K562 (cell line): ENCODE measurements at regions not wholly inside any gene's neighbourhood (a gene's known extent, or its start where the extent isn't known, plus 50 kb on each side); places are given as distances from the start of the nearest gene placed in this dataset.

ENCODE experiments used
- ATAC-seq: fragments of 200-7000 bp; cut with Tn5 transposase; 3 replicates; pipeline ENCODE4 v1.9.1; 2020; ENCODE audit warnings: moderate library complexity
- BruUV-seq: library from RNA; stranded (reverse); fragments of 400-500 nt; replicated peaks from 2 replicates; lab custom pipeline; 2021; lab: Mats Ljungman, UMichigan
- CTCF ChIA-PET: fragments of 300-600 bp; formaldehyde crosslinking; extraction: SDS; loops from one replicate; lab custom pipeline; 2021; ENCODE audit warnings: low intra/inter-chr PET ratio; lab: Yijun Ruan, JAX
- POLR2A ChIA-PET: fragments of 300-600, 350-650 bp; sonication (Branson Sonifier 250); formaldehyde crosslinking; extraction: SDS; loops from one replicate; lab custom pipeline; 2021; ENCODE audit warnings: antibody characterized with exemption, inconsistent platforms; lab: Yijun Ruan, JAX
- DNase-seq, 4 experiments: peaks; one replicate each; pipeline versions ENCODE4 v3.0.0 to v3.0.0-alpha.2; 2011 to 2018; ENCODE audit warnings: low spot score in 3 of 4, mixed read lengths in 3 of 4; ENCODE audit errors: extremely low read depth in 1 of 4
- FAIRE-seq: peaks from 2 replicates; lab custom pipeline; 2011; peaks lifted over from hg19 to GRCh38; lab: Jason Lieb, UNC
- H2AFZ ChIP-seq: 2 replicates; pipeline ENCODE4 v1.6.0; 2011; ENCODE audit warnings: low read depth, low read length, control low read depth, inconsistent platforms
- H3K27ac ChIP-seq: fragments of 200-600 bp; 3 replicates; pipeline ENCODE4 v1.8.0; 2011; ENCODE audit warnings: low read depth, mild to moderate bottlenecking, control low read depth, inconsistent platforms, low read length, moderate library complexity, mixed read lengths; ENCODE audit errors: extremely low read depth
- H3K27me3 ChIP-seq, 2 experiments: fragments of 300-600 bp in 1 of 2; 2 replicates in 1 of 2; 3 replicates in 1 of 2; pipeline versions ENCODE4 v1.6.0 to v1.8.0; 2011; ENCODE audit warnings: inconsistent platforms in 2 of 2, low read length in 2 of 2, mild to moderate bottlenecking in 1 of 2, mixed read lengths in 1 of 2, moderate library complexity in 1 of 2; ENCODE audit not compliant: control insufficient read depth in 2 of 2, insufficient read depth in 2 of 2
- H3K36me3 ChIP-seq: fragments of 300-600 bp; 3 replicates; pipeline ENCODE4 v1.8.0; 2011; ENCODE audit warnings: mild to moderate bottlenecking, low read length, inconsistent platforms; ENCODE audit not compliant: control insufficient read depth, insufficient read depth
- H3K4me1 ChIP-seq, 2 experiments: fragments of 200-600 bp in 1 of 2; replicated peaks in 1 of 2; 2 replicates in 1 of 2; 3 replicates in 1 of 2; pipeline versions ENCODE4 v1.5.1 to v1.8.0; 2011; ENCODE audit warnings: inconsistent platforms in 2 of 2, low read length in 2 of 2, mild to moderate bottlenecking in 1 of 2, mixed read lengths in 1 of 2, moderate library complexity in 1 of 2; ENCODE audit not compliant: control insufficient read depth in 2 of 2, insufficient read depth in 2 of 2
- H3K4me2 ChIP-seq: 2 replicates; pipeline ENCODE4 v1.6.1; 2011; ENCODE audit warnings: low read length, control low read depth, inconsistent platforms, mixed read lengths; ENCODE audit not compliant: insufficient read depth
- H3K4me3 ChIP-seq: fragments of 200-600 bp; sonication (generic), shearing (Covaris generic); 2 replicates; pipeline ENCODE4 v1.5.1; 2016; ENCODE audit warnings: control low read depth, inconsistent platforms
- H3K79me2 ChIP-seq: fragments of 200-600 bp; 3 replicates; pipeline ENCODE4 v1.8.0; 2011; ENCODE audit warnings: low read length, inconsistent platforms; ENCODE audit not compliant: control insufficient read depth, insufficient read depth
- H3K9ac ChIP-seq, 2 experiments: 2 replicates each; pipeline versions ENCODE4 v1.6.0 to v1.6.1; 2011; ENCODE audit warnings: low read depth in 2 of 2, low read length in 2 of 2, control low read depth in 1 of 2, inconsistent platforms in 1 of 2, mild to moderate bottlenecking in 1 of 2, mixed read lengths in 1 of 2; ENCODE audit not compliant: insufficient read depth in 1 of 2
- H3K9me1 ChIP-seq: one replicate; pipeline ENCODE4 v1.6.0; 2011; ENCODE audit warnings: inconsistent platforms, mild to moderate bottlenecking, low read length, moderate library complexity; ENCODE audit not compliant: control insufficient read depth, insufficient read depth
- H3K9me3 ChIP-seq: replicated peaks from 2 replicates; pipeline ENCODE4 v1.5.1; 2011; ENCODE audit warnings: low read depth, low read length, inconsistent platforms; ENCODE audit not compliant: control insufficient read depth, insufficient read depth
- H4K20me1 ChIP-seq: replicated peaks from 2 replicates; pipeline ENCODE4 v1.6.1; 2011; ENCODE audit warnings: low read length, inconsistent platforms, mixed read lengths; ENCODE audit not compliant: control insufficient read depth, insufficient read depth
- ARID1B ChIP-seq: fragments of 450-650 bp; IDR thresholded peaks from 2 replicates; pipeline ENCODE4 v1.6.1; 2016; ENCODE audit warnings: antibody characterized with exemption, mild to moderate bottlenecking, inconsistent platforms
- CHD4 ChIP-seq: fragments of 200-600 bp; sonication (generic); IDR thresholded peaks from 3 replicates; pipeline ENCODE4 v1.6.1; 2012; ENCODE audit warnings: low read depth, mild to moderate bottlenecking, mixed read lengths, low read length, inconsistent platforms; ENCODE audit not compliant: insufficient read depth, insufficient replicate concordance, poor library complexity, severe bottlenecking
- NR2C1 ChIP-seq, 2 experiments: fragments of 450-650 bp; IDR thresholded peaks; 2 replicates each; pipeline ENCODE4 v1.6.1; 2017; ENCODE audit warnings: mild to moderate bottlenecking in 2 of 2, antibody characterized with exemption in 1 of 2, inconsistent platforms in 1 of 2, missing compliant biosample characterization in 1 of 2, missing genetic modification characterization in 1 of 2
- ZBTB11 ChIP-seq, 3 experiments: fragments of 200-800 bp in 1 of 3; fragments of 250-450 bp in 1 of 3; fragments of 450-650 bp in 1 of 3; sonication (Bioruptor Pico) in 1 of 3; sonication (Bioruptor generic) in 1 of 3; formaldehyde crosslinking in 1 of 3; IDR thresholded peaks; 2 replicates each; pipeline versions ENCODE4 v1.6.1 to v1.8.0; 2016 to 2022; ENCODE audit warnings: mild to moderate bottlenecking in 2 of 3, missing genetic modification characterization in 2 of 3, missing compliant biosample characterization in 1 of 3, moderate library complexity in 1 of 3
- WGBS: fragments of 100-300 bp; shearing (Covaris generic); methylation state at CpG from one replicate; pipeline ENCODE4 v1.1.6; 2016; ENCODE audit warnings: low coverage, mixed read lengths; ENCODE audit not compliant: insufficient coverage; ENCODE audit errors: missing lambda C conversion rate; 5-methylcytosine and 5-hydroxymethylcytosine counted together
- in situ Hi-C: fragments of 300-500 bp; cut with MboI; formaldehyde crosslinking; loops from 4 replicates; pipeline ENCODE4 v1.15.0; 2018; ENCODE audit warnings: inconsistent platforms, mixed read lengths
- intact Hi-C: fragments of 100-400 bp; cut with micrococcal nuclease; formaldehyde crosslinking; loops from 2 replicates; pipeline ENCODE4 v1.14.2; 2022

DNA sequence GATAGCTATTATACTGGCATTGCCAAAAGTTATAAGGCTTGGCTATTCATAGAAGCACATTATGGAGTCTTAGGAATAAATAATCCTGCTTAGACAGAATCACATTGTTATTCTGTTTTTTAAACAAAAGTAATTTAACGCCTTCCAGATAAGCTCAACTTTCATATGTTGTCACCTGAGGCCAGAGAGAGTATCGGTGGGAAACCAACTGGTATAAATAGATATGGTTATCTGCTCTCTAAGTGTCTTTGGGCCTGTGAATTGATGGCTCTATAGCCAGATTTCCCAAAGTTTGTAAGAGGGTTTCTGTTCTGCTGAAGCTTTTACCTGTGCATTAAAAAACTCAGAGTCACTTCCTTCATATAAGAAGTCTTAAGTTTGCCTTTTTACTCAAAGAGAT is 1449.4 kb downstream of the CDH11 start:
- H2AFZ ChIP-seq = no peak overlapping the region
- in situ Hi-C loops = no loop called here

More for the DNA sequence above, 1449.4 kb downstream of the CDH11 start:
- no peak for FAIRE-seq
- no peak for TF ChIP-seq NR2C1 (IDR thresholded peaks at IDR 0.05)
- no peak for TF ChIP-seq NR2C1 (tag; IDR thresholded peaks at IDR 0.05)
- TF ChIP-seq ZBTB11 (CRISPR knock-in tag; IDR thresholded peaks at IDR 0.05) = no peak
- TF ChIP-seq CHD4 = no peak
- no peak for TF ChIP-seq ARID1B
- H3K4me2 ChIP-seq = no peak overlapping the region
- intact Hi-C loops = no loop called here
- H3K27ac ChIP-seq = no peak overlapping the region
- H3K27me3 ChIP-seq = no peaks in the 10 kb centered on the region
- no peaks in the 10 kb centered on the region for H3K9me1 ChIP-seq
- no peak for DNase-seq
- WGBS = 4% methylated on average over 2 of the region's 2 CpGs
- no peaks in the 10 kb centered on the region for H3K36me3 ChIP-seq
- no peaks in the 10 kb centered on the region for H3K4me1 ChIP-seq
- no peak overlapping the region for H3K9ac ChIP-seq
- H3K9me3 ChIP-seq = no peaks in the 10 kb centered on the region
- ChIA-PET CTCF (no interaction called here), POLR2A (no interaction called here)
- H3K4me3 ChIP-seq = no peak overlapping the region
- no peaks in the 10 kb centered on the region for H4K20me1 ChIP-seq
- no peaks in the 10 kb centered on the region for H3K79me2 ChIP-seq
- BruUV-seq = no TSS peak
- no peak for ATAC-seq
